Naive thymus-derived CD8-positive, alpha-beta T cell (primary cell): ENCODE measurements at regions not wholly inside any gene's neighbourhood (a gene's known extent, or its start where the extent isn't known, plus 50 kb on each side); places are given as distances from the start of the nearest gene placed in this dataset.

ENCODE experiments used
- ATAC-seq, 2 donors: fragments of 150-1000 bp; cut with Tn5 transposase in 1 of 2; sonication (Bioruptor Pico), chemical (Tn5 transposase) in 1 of 2; 1 replicate in 1 of 2; 2 replicates in 1 of 2; pipeline ENCODE4 v1.10.0; 2021; ENCODE audit warnings: mild to moderate bottlenecking in 2 of 2, moderate library complexity in 2 of 2
- POLR2A ChIA-PET: fragments of 350-600 bp; sonication (Branson Sonifier 250); formaldehyde crosslinking; loops from one replicate; lab custom pipeline; 2021; ENCODE audit warnings: antibody characterized with exemption; lab: Charles Lee
- DNase-seq, 10 donors: peaks; one replicate each; pipeline versions ENCODE4 v3.0.0 to v3.0.0-alpha.2; 2020 to 2022
- H3K27ac Mint-ChIP-seq, 10 donors: one replicate each; pipeline ENCODE4 v1.8.0; 2020 to 2022; ENCODE audit warnings: mild to moderate bottlenecking in 10 of 10, mixed read lengths in 10 of 10, moderate library complexity in 4 of 10, inconsistent platforms in 1 of 10
- H3K27me3 Mint-ChIP-seq, 5 donors: one replicate each; pipeline ENCODE4 v1.8.0; 2021 to 2022; ENCODE audit warnings: mixed read lengths in 5 of 5
- H3K36me3 Mint-ChIP-seq, 3 donors: one replicate each; pipeline ENCODE4 v1.8.0; 2020 to 2022; ENCODE audit warnings: mixed read lengths in 3 of 3, mild to moderate bottlenecking in 2 of 3, inconsistent platforms in 1 of 3
- H3K4me1 Mint-ChIP-seq, 4 donors: one replicate each; pipeline ENCODE4 v1.8.0; 2021 to 2022; ENCODE audit warnings: mixed read lengths in 4 of 4
- H3K4me3 Mint-ChIP-seq, 10 donors: one replicate each; pipeline ENCODE4 v1.8.0; 2020 to 2022; ENCODE audit warnings: mild to moderate bottlenecking in 10 of 10, mixed read lengths in 10 of 10, moderate library complexity in 6 of 10, inconsistent platforms in 1 of 10
- H3K9me3 Mint-ChIP-seq, 9 donors: one replicate each; pipeline ENCODE4 v1.8.0; 2020 to 2022; ENCODE audit warnings: mixed read lengths in 9 of 9, mild to moderate bottlenecking in 3 of 9, inconsistent platforms in 1 of 9, moderate library complexity in 1 of 9

GRCh38 chr7:46450425-46450824 is 529.4 kb upstream of the IGFBP3 start:
- H3K27ac Mint-ChIP-seq: no peak overlapping the region
- peaks cover 0 to 44% (median 11%) of the 10 kb centered on the region in 9 donors for H3K9me3 Mint-ChIP-seq
- DNase-seq: no peak
- POLR2A ChIA-PET: no interaction called here
- H3K27me3 Mint-ChIP-seq: peaks cover 0 to 3% (median 0%) of the 10 kb centered on the region in 5 donors
- no peaks in the 10 kb centered on the region for H3K4me1 Mint-ChIP-seq
- ATAC-seq: no peak
- H3K36me3 Mint-ChIP-seq: peaks cover 0 to 9% (median 0%) of the 10 kb centered on the region in 3 donors
- H3K4me3 Mint-ChIP-seq: no peak overlapping the region

- ATAC-seq (no peak), DNase-seq (no peak)
- peaks cover 0 to 5% (median 0%) of the 10 kb centered on the region in 3 donors for H3K36me3 Mint-ChIP-seq
- H3K4me1 Mint-ChIP-seq: no peaks in the 10 kb centered on the region
- POLR2A ChIA-PET: no interaction called here
- peaks cover 0 to 41% (median 11%) of the 10 kb centered on the region in 9 donors for H3K9me3 Mint-ChIP-seq
- H3K27me3 Mint-ChIP-seq: peaks cover 0 to 3% (median 0%) of the 10 kb centered on the region in 5 donors
- no peak overlapping the region for H3K4me3 Mint-ChIP-seq
- H3K27ac Mint-ChIP-seq: no peak overlapping the region
These were observed 528.7 kb upstream of the IGFBP3 start for GRCh38 chr7:46449743-46450142.

- POLR2A ChIA-PET: no interaction called here
- Mint-ChIP-seq H3K27ac (no peak overlapping the region), H3K4me1 (no peaks in the 10 kb centered on the region), H3K4me3 (no peak overlapping the region), H3K27me3 (peaks cover 0 to 3% (median 0%) of the 10 kb centered on the region in 5 donors), H3K9me3 (peaks cover 0 to 47% (median 11%) of the 10 kb centered on the region in 9 donors), H3K36me3 (peaks cover 0 to 5% (median 0%) of the 10 kb centered on the region in 3 donors)
- DNase-seq (no peak), ATAC-seq (no peak)
These were observed 527.4 kb upstream of the IGFBP3 start for GRCh38 chr7:46448478-46448877.

- peaks cover 0 to 55% (median 10%) of the 10 kb centered on the region in 9 donors for H3K9me3 Mint-ChIP-seq
- peaks cover 0 to 1% (median 0%) of the 10 kb centered on the region in 5 donors for H3K27me3 Mint-ChIP-seq
- ATAC-seq: no peak
- H3K27ac Mint-ChIP-seq: no peak overlapping the region
- no peaks in the 10 kb centered on the region for H3K4me1 Mint-ChIP-seq
- DNase-seq: no peak
- POLR2A ChIA-PET: no interaction called here
- peaks cover 0 to 5% (median 0%) of the 10 kb centered on the region in 3 donors for H3K36me3 Mint-ChIP-seq
- no peak overlapping the region for H3K4me3 Mint-ChIP-seq
These were observed 525.1 kb upstream of the IGFBP3 start for GRCh38 chr7:46446151-46446550.

- no peak for DNase-seq
- Mint-ChIP-seq H3K36me3 (peaks cover 0 to 5% (median 0%) of the 10 kb centered on the region in 3 donors), H3K27ac (no peak overlapping the region), H3K27me3 (no peaks in the 10 kb centered on the region), H3K4me1 (no peaks in the 10 kb centered on the region), H3K9me3 (peaks cover 0 to 49% (median 9%) of the 10 kb centered on the region in 9 donors), H3K4me3 (no peak overlapping the region)
- ATAC-seq: no peak
- POLR2A ChIA-PET: no interaction called here
These were observed 523.2 kb upstream of the IGFBP3 start for GRCh38 chr7:46444256-46444655.

- Mint-ChIP-seq H3K27me3 (no peaks in the 10 kb centered on the region), H3K4me3 (no peak overlapping the region), H3K36me3 (peaks cover 0 to 5% (median 0%) of the 10 kb centered on the region in 3 donors), H3K9me3 (peaks cover 5 to 41% (median 17%) of the 10 kb centered on the region in 9 donors), H3K27ac (no peak overlapping the region), H3K4me1 (no peaks in the 10 kb centered on the region)
- POLR2A ChIA-PET: no interaction called here
- DNase-seq: no peak
- ATAC-seq: no peak
These were observed 519.1 kb upstream of the IGFBP3 start for GRCh38 chr7:46440186-46440585.

- Mint-ChIP-seq H3K9me3 (peaks cover 5 to 33% (median 13%) of the 10 kb centered on the region in 9 donors), H3K36me3 (no peaks in the 10 kb centered on the region), H3K27me3 (no peaks in the 10 kb centered on the region), H3K4me3 (no peak overlapping the region), H3K4me1 (no peaks in the 10 kb centered on the region), H3K27ac (no peak overlapping the region)
- DNase-seq: no peak
- no peak for ATAC-seq
- POLR2A ChIA-PET: no interaction called here
These were observed 511.6 kb upstream of the IGFBP3 start for GRCh38 chr7:46432708-46433107.

GRCh38 chr7:46428295-46428694 is 507.2 kb upstream of the IGFBP3 start:
- Mint-ChIP-seq H3K4me3 (no peak overlapping the region), H3K27me3 (peaks cover 0 to 4% (median 2%) of the 10 kb centered on the region in 5 donors), H3K36me3 (peaks cover 0 to 7% (median 0%) of the 10 kb centered on the region in 3 donors), H3K4me1 (no peaks in the 10 kb centered on the region), H3K27ac (no peak overlapping the region), H3K9me3 (peaks cover 0 to 32% (median 8%) of the 10 kb centered on the region in 9 donors)
- POLR2A ChIA-PET: no interaction called here
- ATAC-seq: no peak
- no peak for DNase-seq

GRCh38 chr7:46424934-46425333 is 503.9 kb upstream of the IGFBP3 start:
- POLR2A ChIA-PET: no interaction called here
- peaks cover 0 to 4% (median 2%) of the 10 kb centered on the region in 5 donors for H3K27me3 Mint-ChIP-seq
- no peak overlapping the region for H3K4me3 Mint-ChIP-seq
- H3K36me3 Mint-ChIP-seq: peaks cover 0 to 7% (median 0%) of the 10 kb centered on the region in 3 donors
- no peak overlapping the region for H3K27ac Mint-ChIP-seq
- DNase-seq: no peak
- no peaks in the 10 kb centered on the region for H3K4me1 Mint-ChIP-seq
- peaks cover 0 to 22% (median 6%) of the 10 kb centered on the region in 9 donors for H3K9me3 Mint-ChIP-seq
- no peak for ATAC-seq

- Mint-ChIP-seq H3K4me1 (no peaks in the 10 kb centered on the region), H3K9me3 (peaks cover 0 to 19% (median 6%) of the 10 kb centered on the region in 9 donors), H3K4me3 (no peak overlapping the region), H3K36me3 (peaks cover 0 to 7% (median 0%) of the 10 kb centered on the region in 3 donors), H3K27ac (no peak overlapping the region), H3K27me3 (peaks cover 0 to 4% (median 2%) of the 10 kb centered on the region in 5 donors)
- DNase-seq (no peak), ATAC-seq (no peak)
- POLR2A ChIA-PET: no interaction called here
These were observed 500.6 kb upstream of the IGFBP3 start for GRCh38 chr7:46421441-46422230.

- Mint-ChIP-seq H3K27me3 (no peaks in the 10 kb centered on the region), H3K4me3 (no peak overlapping the region), H3K4me1 (no peaks in the 10 kb centered on the region), H3K27ac (no peak overlapping the region), H3K9me3 (peaks cover 0 to 10% (median 0%) of the 10 kb centered on the region in 9 donors), H3K36me3 (no peaks in the 10 kb centered on the region)
- ATAC-seq (no peak), DNase-seq (no peak)
- POLR2A ChIA-PET: no interaction called here
These were observed 493.9 kb upstream of the IGFBP3 start for GRCh38 chr7:46414946-46415345.

GRCh38 chr7:46411236-46411635 is 490.2 kb upstream of the IGFBP3 start:
- POLR2A ChIA-PET: no interaction called here
- ATAC-seq (no peak), DNase-seq (no peak)
- Mint-ChIP-seq H3K9me3 (peaks cover 0 to 9% (median 0%) of the 10 kb centered on the region in 9 donors), H3K36me3 (no peaks in the 10 kb centered on the region), H3K27me3 (peaks cover 0 to 5% (median 0%) of the 10 kb centered on the region in 5 donors), H3K4me1 (no peaks in the 10 kb centered on the region), H3K4me3 (no peak overlapping the region), H3K27ac (no peak overlapping the region)

GRCh38 chr7:46407125-46407524 is 486.1 kb upstream of the IGFBP3 start:
- DNase-seq: no peak
- POLR2A ChIA-PET: no interaction called here

More at GRCh38 chr7:46407125-46407524, 486.1 kb upstream of the IGFBP3 start:
- Mint-ChIP-seq H3K27ac (no peak overlapping the region), H3K27me3 (peaks cover 0 to 5% (median 0%) of the 10 kb centered on the region in 5 donors), H3K4me3 (no peak overlapping the region), H3K4me1 (no peaks in the 10 kb centered on the region), H3K36me3 (no peaks in the 10 kb centered on the region), H3K9me3 (peaks cover 0 to 19% (median 2%) of the 10 kb centered on the region in 9 donors)
- no peak for ATAC-seq
